Large intestine (tissue), 3 donors: ENCODE measurements at regions not wholly inside any gene's neighbourhood (a gene's known extent, or its start where the extent isn't known, plus 50 kb on each side); places are given as distances from the start of the nearest gene placed in this dataset.
"Not testable (repeated sequence)": the region's sequence is repeated elsewhere in the genome, so short reads cannot be mapped to it uniquely, and the experiment has no call there.

Experiments
- DNase-seq, 2 donors: peaks; one replicate each; pipeline versions ENCODE4 v3.0.0 to v3.0.0-alpha.2; 2013
- H3K27ac ChIP-seq: one replicate; pipeline ENCODE4 v1.5.1; 2013; ENCODE audit warnings: low read length
- H3K27me3 ChIP-seq: 2 replicates; pipeline ENCODE4 v1.6.1; 2013; ENCODE audit warnings: low read length; ENCODE audit not compliant: control insufficient read depth, insufficient read depth
- H3K36me3 ChIP-seq: 2 replicates; pipeline ENCODE4 v1.6.1; 2013; ENCODE audit warnings: low read length; ENCODE audit not compliant: control insufficient read depth, insufficient read depth
- H3K4me1 ChIP-seq: one replicate; pipeline ENCODE4 v1.6.1; 2013; ENCODE audit warnings: low read length; ENCODE audit not compliant: control insufficient read depth, insufficient read depth
- H3K4me3 ChIP-seq: one replicate; pipeline ENCODE4 v1.5.1; 2013; ENCODE audit warnings: low read length
- H3K9me3 ChIP-seq: one replicate; pipeline ENCODE4 v1.6.1; 2013; ENCODE audit warnings: mild to moderate bottlenecking, low read depth, low read length, moderate library complexity; ENCODE audit not compliant: control insufficient read depth
- WGBS: methylation state at CpG from one replicate; pipeline ENCODE4 v1.1.5; 2013; ENCODE audit warnings: low lambda C conversion rate; ENCODE audit not compliant: insufficient coverage; 5-methylcytosine and 5-hydroxymethylcytosine counted together

GRCh38 chr7:29699723-29700122 is 106.6 kb upstream of the WIPF3 start:
- not testable (repeated sequence) for DNase-seq, H3K4me1 ChIP-seq, H3K36me3 ChIP-seq, H3K9me3 ChIP-seq, H3K27me3 ChIP-seq, H3K27ac ChIP-seq, H3K4me3 ChIP-seq
- no CpG with 5 or more reads among the region's 2 CpGs for WGBS

- not testable (repeated sequence) for H3K27me3 ChIP-seq, H3K27ac ChIP-seq, H3K4me3 ChIP-seq, H3K4me1 ChIP-seq, H3K36me3 ChIP-seq, DNase-seq, H3K9me3 ChIP-seq
- WGBS, result no CpG with 5 or more reads among the region's 1 CpG
Measured at GRCh38 chr7:29701540-29701939, 104.8 kb upstream of the WIPF3 start.

GRCh38 chr7:29703830-29704229 is 102.5 kb upstream of the WIPF3 start:
- not testable (repeated sequence) for H3K4me1 ChIP-seq, DNase-seq, H3K27me3 ChIP-seq, H3K36me3 ChIP-seq, H3K4me3 ChIP-seq, H3K27ac ChIP-seq, H3K9me3 ChIP-seq
- 40% methylated on average over 1 of the region's 4 CpGs for WGBS

GRCh38 chr7:29709002-29709401 is 97.3 kb upstream of the WIPF3 start:
- not testable (repeated sequence) for H3K4me1 ChIP-seq, H3K27me3 ChIP-seq, H3K36me3 ChIP-seq, H3K9me3 ChIP-seq, H3K4me3 ChIP-seq, H3K27ac ChIP-seq, DNase-seq

- no CpG with 5 or more reads among the region's 8 CpGs for WGBS
- DNase-seq, result peak in 1 of 2 donors; percentile 2
Measured at GRCh38 chr7:29723127-29723526, 83.2 kb upstream of the WIPF3 start.

GRCh38 chr7:29723599-29723998 is 82.7 kb upstream of the WIPF3 start:
- Histone ChIP-seq H3K4me3 (no peak overlapping the region), H3K9me3 (no peaks in the 10 kb centered on the region), H3K27me3 (no peaks in the 10 kb centered on the region), H3K36me3 (no peaks in the 10 kb centered on the region), H3K27ac (no peak overlapping the region), H3K4me1 (no peaks in the 10 kb centered on the region)
- WGBS, result no CpG with 5 or more reads among the region's 5 CpGs
- peak; percentile 8 to 18 for DNase-seq

More at GRCh38 chr7:29723127-29723526, 83.2 kb upstream of the WIPF3 start:
- not testable (repeated sequence) for H3K9me3 ChIP-seq, H3K4me1 ChIP-seq, H3K27me3 ChIP-seq, H3K36me3 ChIP-seq, H3K27ac ChIP-seq, H3K4me3 ChIP-seq

- WGBS, result 87% methylated on average over 3 of the region's 4 CpGs
- not testable (repeated sequence) for H3K4me1 ChIP-seq, H3K27ac ChIP-seq
Measured at GRCh38 chr7:29729534-29730165, 76.7 kb upstream of the WIPF3 start.

GRCh38 chr7:29734246-29734731 is 72.0 kb upstream of the WIPF3 start:
- no peaks in the 10 kb centered on the region for H3K27me3 ChIP-seq
- 97% methylated on average over 3 of the region's 3 CpGs for WGBS
- H3K4me3 ChIP-seq, result no peak overlapping the region
- no peaks in the 10 kb centered on the region for H3K4me1 ChIP-seq
- H3K27ac ChIP-seq, result no peak overlapping the region
- no peak for DNase-seq
- H3K36me3 ChIP-seq, result no peaks in the 10 kb centered on the region
- H3K9me3 ChIP-seq, result no peaks in the 10 kb centered on the region

More at GRCh38 chr7:29729534-29730165, 76.7 kb upstream of the WIPF3 start:
- not testable (repeated sequence) for H3K4me3 ChIP-seq, H3K36me3 ChIP-seq, H3K9me3 ChIP-seq, H3K27me3 ChIP-seq, DNase-seq

- H3K36me3 ChIP-seq, H3K27me3 ChIP-seq, H3K4me3 ChIP-seq, H3K27ac ChIP-seq, H3K9me3 ChIP-seq, H3K4me1 ChIP-seq: not testable (repeated sequence)
- no CpG with 5 or more reads among the region's 5 CpGs for WGBS
- peak; percentile 12 to 75 for DNase-seq
Measured at GRCh38 chr7:29747645-29748245, 58.6 kb upstream of the WIPF3 start.

- no peaks in the 10 kb centered on the region for H3K36me3 ChIP-seq
- peak; percentile 7 to 48 for DNase-seq
- H3K27ac ChIP-seq, result no peak overlapping the region
- H3K4me1 ChIP-seq, result no peaks in the 10 kb centered on the region
- no peak overlapping the region for H3K4me3 ChIP-seq
- no peaks in the 10 kb centered on the region for H3K27me3 ChIP-seq
- 51% methylated on average over 2 of the region's 3 CpGs for WGBS
- no peaks in the 10 kb centered on the region for H3K9me3 ChIP-seq
Measured at GRCh38 chr7:29748286-29749099, 57.8 kb upstream of the WIPF3 start.
